ENCODE measurements at regions not wholly inside any gene's neighbourhood (a gene's known extent, or its start where the extent isn't known, plus 50 kb on each side); places are given as distances from the start of the nearest gene placed in this dataset.

DNA sequence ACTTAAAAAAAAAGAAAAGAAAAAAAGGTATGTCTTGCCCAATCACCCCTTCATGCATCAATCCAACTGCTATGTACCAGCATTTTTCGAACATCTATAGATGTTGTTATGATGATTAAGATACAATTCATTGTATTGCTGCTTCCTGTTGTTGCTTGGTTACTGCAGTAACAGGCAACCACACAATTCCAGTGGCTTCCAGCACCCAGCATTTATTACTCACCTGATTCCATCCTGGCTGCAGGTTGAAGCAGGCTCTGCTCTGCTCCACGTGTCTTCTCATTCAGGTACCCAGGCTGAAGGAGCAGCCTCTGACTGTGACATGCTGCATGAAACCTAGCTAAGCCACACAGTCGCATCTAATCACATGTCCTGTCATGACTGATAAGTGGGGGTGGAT is 196.9 kb downstream of the INO80D start:
- Histone ChIP-seq H4K20me1 (ENCODE audit: low read depth) (no peaks in the 10 kb centered on the region), H3K36me3 (no peaks in the 10 kb centered on the region), H3K4me2 (no peak overlapping the region), H3K27ac (no peak overlapping the region), H3K9me3 (ENCODE audit: low read depth) (no peaks in the 10 kb centered on the region), H3K79me2 (ENCODE audit: low read depth) (no peaks in the 10 kb centered on the region), H3K9ac (no peak overlapping the region), H2AFZ (replicated peaks) (no peak overlapping the region), H3F3A (ENCODE audit: low read depth) (no peaks in the 10 kb centered on the region), H3K27me3 (no peaks in the 10 kb centered on the region), H3K4me1 (no peaks in the 10 kb centered on the region), H3K4me3 (no peak overlapping the region)
- Mint-ChIP-seq H3K4me3 (no peak overlapping the region), H3K27ac (no peak overlapping the region), H3K9me3 (peaks cover 2% of the 10 kb centered on the region), H3K4me1 (peaks cover 16% of the 10 kb centered on the region), H3K36me3 (no peaks in the 10 kb centered on the region), H3K27me3 (ENCODE audit: insufficient read depth, low read depth) (peaks cover 2% of the 10 kb centered on the region)
- TF ChIP-seq EZH2 (IDR thresholded peaks at IDR 0.05) = no peak
- TF ChIP-seq, protein P1, sequence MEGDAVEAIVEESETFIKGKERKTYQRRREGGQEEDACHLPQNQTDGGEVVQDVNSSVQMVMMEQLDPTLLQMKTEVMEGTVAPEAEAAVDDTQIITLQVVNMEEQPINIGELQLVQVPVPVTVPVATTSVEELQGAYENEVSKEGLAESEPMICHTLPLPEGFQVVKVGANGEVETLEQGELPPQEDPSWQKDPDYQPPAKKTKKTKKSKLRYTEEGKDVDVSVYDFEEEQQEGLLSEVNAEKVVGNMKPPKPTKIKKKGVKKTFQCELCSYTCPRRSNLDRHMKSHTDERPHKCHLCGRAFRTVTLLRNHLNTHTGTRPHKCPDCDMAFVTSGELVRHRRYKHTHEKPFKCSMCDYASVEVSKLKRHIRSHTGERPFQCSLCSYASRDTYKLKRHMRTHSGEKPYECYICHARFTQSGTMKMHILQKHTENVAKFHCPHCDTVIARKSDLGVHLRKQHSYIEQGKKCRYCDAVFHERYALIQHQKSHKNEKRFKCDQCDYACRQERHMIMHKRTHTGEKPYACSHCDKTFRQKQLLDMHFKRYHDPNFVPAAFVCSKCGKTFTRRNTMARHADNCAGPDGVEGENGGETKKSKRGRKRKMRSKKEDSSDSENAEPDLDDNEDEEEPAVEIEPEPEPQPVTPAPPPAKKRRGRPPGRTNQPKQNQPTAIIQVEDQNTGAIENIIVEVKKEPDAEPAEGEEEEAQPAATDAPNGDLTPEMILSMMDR (IDR thresholded peaks at IDR 0.05) = no peak
- no peak for TF ChIP-seq EZH2phosphoT487 (IDR thresholded peaks at IDR 0.05)
- no peak for DNase-seq (ENCODE audit: low spot score)

- H4K20me1 ChIP-seq (ENCODE audit: low read depth) = no peaks in the 10 kb centered on the region
- H3F3A ChIP-seq (ENCODE audit: low read depth) = no peaks in the 10 kb centered on the region
- no peak for TF ChIP-seq EZH2 (IDR thresholded peaks at IDR 0.05)
- TF ChIP-seq, protein P1 (IDR thresholded peaks at IDR 0.05) = no peak
- TF ChIP-seq EZH2phosphoT487 (IDR thresholded peaks at IDR 0.05) = no peak
- no peak overlapping the region for H3K27ac Mint-ChIP-seq
- H3K27ac ChIP-seq = no peak overlapping the region
- DNase-seq (ENCODE audit: low spot score) = no peak
- H3K9me3 Mint-ChIP-seq = peaks cover 4% of the 10 kb centered on the region
- no peaks in the 10 kb centered on the region for H3K79me2 ChIP-seq (ENCODE audit: low read depth)
- no peak overlapping the region for H3K4me3 Mint-ChIP-seq
- H3K4me3 ChIP-seq = no peak overlapping the region
- H3K4me2 ChIP-seq = no peak overlapping the region
- no peaks in the 10 kb centered on the region for H3K36me3 Mint-ChIP-seq
- H3K27me3 ChIP-seq = no peaks in the 10 kb centered on the region
- H3K4me1 Mint-ChIP-seq = peaks cover 8% of the 10 kb centered on the region
- H3K4me1 ChIP-seq = peaks cover 6% of the 10 kb centered on the region
- no peak overlapping the region for H2AFZ ChIP-seq (replicated peaks)
- no peaks in the 10 kb centered on the region for H3K36me3 ChIP-seq
- H3K9me3 ChIP-seq (ENCODE audit: low read depth) = no peaks in the 10 kb centered on the region
- peaks cover 4% of the 10 kb centered on the region for H3K27me3 Mint-ChIP-seq (ENCODE audit: insufficient read depth, low read depth)
- H3K9ac ChIP-seq = no peak overlapping the region
Observed at GRCh38 chr2:205887637-205888036, 198.3 kb downstream of the INO80D start.

GRCh38 chr2:205885492-205886099 is 200.4 kb downstream of the INO80D start:
- Histone ChIP-seq H3K9me3 (ENCODE audit: low read depth) (no peaks in the 10 kb centered on the region), H3K27me3 (no peaks in the 10 kb centered on the region), H2AFZ (replicated peaks) (no peak overlapping the region), H3K4me1 (peaks cover 6% of the 10 kb centered on the region), H4K20me1 (ENCODE audit: low read depth) (no peaks in the 10 kb centered on the region), H3K27ac (no peak overlapping the region), H3K4me3 (no peak overlapping the region), H3F3A (ENCODE audit: low read depth) (no peaks in the 10 kb centered on the region), H3K79me2 (ENCODE audit: low read depth) (no peaks in the 10 kb centered on the region), H3K36me3 (no peaks in the 10 kb centered on the region), H3K9ac (no peak overlapping the region), H3K4me2 (no peak overlapping the region)
- Mint-ChIP-seq H3K9me3 (peaks cover 4% of the 10 kb centered on the region), H3K4me3 (no peak overlapping the region), H3K36me3 (no peaks in the 10 kb centered on the region), H3K27me3 (ENCODE audit: insufficient read depth, low read depth) (peaks cover 6% of the 10 kb centered on the region), H3K27ac (no peak overlapping the region), H3K4me1 (no peaks in the 10 kb centered on the region)
- TF ChIP-seq EZH2phosphoT487 (IDR thresholded peaks at IDR 0.05) = no peak
- TF ChIP-seq, protein P1 (IDR thresholded peaks at IDR 0.05) = peak; percentile 91
- DNase-seq (ENCODE audit: low spot score) = peak; percentile 92
